C4-2B (cell line): ENCODE measurements at regions not wholly inside any gene's neighbourhood (a gene's known extent, or its start where the extent isn't known, plus 50 kb on each side); places are given as distances from the start of the nearest gene placed in this dataset.

Source experiments
- CTCF ChIP-seq: fragments of 450-650 bp; conservative IDR thresholded peaks from 2 replicates; pipeline ENCODE4 v1.5.1; 2017; ENCODE audit warnings: mild to moderate bottlenecking
- ZFX ChIP-seq: fragments of 450-650 bp; IDR thresholded peaks from 2 replicates; pipeline ENCODE4 v1.6.1; 2017

- no peak for TF ChIP-seq CTCF
- TF ChIP-seq ZFX, result no peak
Measured at GRCh38 chr4:33714971-33715370, 2529.3 kb downstream of the ARAP2 start.
